Body of pancreas (tissue), 4 donors: ENCODE measurements at regions not wholly inside any gene's neighbourhood (a gene's known extent, or its start where the extent isn't known, plus 50 kb on each side); places are given as distances from the start of the nearest gene placed in this dataset.

Source experiments
- ATAC-seq: fragments of 150-250 bp; one replicate; pipeline ENCODE4 v1.9.1; 2016
- DNase-seq, 4 donors: peaks; one replicate each; pipeline ENCODE4 v3.0.0-alpha.2; 2019
- H3K27ac ChIP-seq, 4 donors: fragments of 200-600 bp; sonication (generic); 1 replicate in 3 of 4; 2 replicates in 1 of 4; pipeline versions ENCODE4 v1.5.1 to v1.6.1; 2016 to 2019; ENCODE audit warnings: mild to moderate bottlenecking in 1 of 4, mixed read lengths in 1 of 4, moderate library complexity in 1 of 4
- H3K27me3 ChIP-seq, 2 donors: fragments of 200-600 bp; sonication (generic); one replicate each; pipeline ENCODE4 v1.6.0; 2016; ENCODE audit warnings: mild to moderate bottlenecking in 1 of 2
- H3K36me3 ChIP-seq, 2 donors: fragments of 200-600 bp; sonication (generic); replicated peaks in 1 of 2; 2 replicates each; pipeline ENCODE4 v1.5.1; 2016; ENCODE audit warnings: low read depth in 2 of 2; ENCODE audit not compliant: insufficient read depth in 1 of 2
- H3K4me1 ChIP-seq: fragments of 200-600 bp; sonication (generic); one replicate; pipeline ENCODE4 v1.6.0; 2016
- H3K4me3 ChIP-seq, 2 donors: fragments of 200-600 bp; sonication (generic); 1 replicate in 1 of 2; 2 replicates in 1 of 2; pipeline ENCODE4 v1.5.1; 2016 to 2019
- H3K9me3 ChIP-seq, 3 donors: fragments of 200-600 bp; sonication (generic); 1 replicate in 2 of 3; 2 replicates in 1 of 3; pipeline ENCODE4 v1.5.1; 2016
- POLR2A ChIP-seq, 3 donors: fragments of 450-650 bp; IDR thresholded peaks; one replicate each; pipeline ENCODE4 v1.6.1; 2016; ENCODE audit warnings: antibody characterized with exemption in 3 of 3, mild to moderate bottlenecking in 2 of 3
- WGBS, 2 donors: methylation state at CpG; one replicate each; pipeline ENCODE4 v1.1.5; 2017; 5-methylcytosine and 5-hydroxymethylcytosine counted together
- intact Hi-C: fragments of 100-400 bp; cut with DNase I; formaldehyde crosslinking; loops from one replicate; pipeline ENCODE4 v1.15.1; 2023
- TF ChIP-seq, protein P1 (sequence below), 7 experiments: fragments of 450-650 bp in 4 of 7; fragments of 200-600 bp in 3 of 7; sonication (generic) in 3 of 7; IDR thresholded peaks; one replicate each; pipeline ENCODE4 v1.5.1; 2016 to 2019; ENCODE audit warnings: antibody characterized with exemption in 7 of 7

DNA sequence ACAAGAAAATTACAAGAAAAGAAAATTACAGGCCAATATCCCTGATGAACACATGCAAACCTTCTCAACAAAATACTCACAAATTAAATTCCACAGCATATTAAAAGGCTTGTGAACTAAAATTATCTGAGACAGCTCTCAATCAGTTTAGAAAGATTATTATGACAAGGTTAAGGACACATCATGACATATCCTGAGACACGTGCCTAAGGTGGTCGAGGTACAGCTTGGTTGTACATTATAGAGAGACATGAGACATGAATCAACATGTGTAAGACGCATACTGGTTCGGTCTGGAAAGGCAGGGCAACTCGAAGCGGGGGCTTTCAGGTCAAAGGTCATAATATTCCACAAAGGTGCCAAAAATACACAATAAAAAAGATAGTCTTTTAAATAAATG is 598.3 kb upstream of the REG3G start:
- WGBS, 2 donors, result 77 to 78% methylated on average over 6 of the region's 6 CpGs
- DNase-seq (no peak), ATAC-seq (no peak)
- Histone ChIP-seq H3K9me3 (no peaks in the 10 kb centered on the region), H3K4me3 (no peak overlapping the region), H3K36me3 (no peaks in the 10 kb centered on the region), H3K27ac (no peak overlapping the region), H3K27me3 (no peaks in the 10 kb centered on the region), H3K4me1 (no peaks in the 10 kb centered on the region)
- TF ChIP-seq, protein P1, sequence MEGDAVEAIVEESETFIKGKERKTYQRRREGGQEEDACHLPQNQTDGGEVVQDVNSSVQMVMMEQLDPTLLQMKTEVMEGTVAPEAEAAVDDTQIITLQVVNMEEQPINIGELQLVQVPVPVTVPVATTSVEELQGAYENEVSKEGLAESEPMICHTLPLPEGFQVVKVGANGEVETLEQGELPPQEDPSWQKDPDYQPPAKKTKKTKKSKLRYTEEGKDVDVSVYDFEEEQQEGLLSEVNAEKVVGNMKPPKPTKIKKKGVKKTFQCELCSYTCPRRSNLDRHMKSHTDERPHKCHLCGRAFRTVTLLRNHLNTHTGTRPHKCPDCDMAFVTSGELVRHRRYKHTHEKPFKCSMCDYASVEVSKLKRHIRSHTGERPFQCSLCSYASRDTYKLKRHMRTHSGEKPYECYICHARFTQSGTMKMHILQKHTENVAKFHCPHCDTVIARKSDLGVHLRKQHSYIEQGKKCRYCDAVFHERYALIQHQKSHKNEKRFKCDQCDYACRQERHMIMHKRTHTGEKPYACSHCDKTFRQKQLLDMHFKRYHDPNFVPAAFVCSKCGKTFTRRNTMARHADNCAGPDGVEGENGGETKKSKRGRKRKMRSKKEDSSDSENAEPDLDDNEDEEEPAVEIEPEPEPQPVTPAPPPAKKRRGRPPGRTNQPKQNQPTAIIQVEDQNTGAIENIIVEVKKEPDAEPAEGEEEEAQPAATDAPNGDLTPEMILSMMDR (IDR thresholded peaks at IDR 0.05), result no peak
- TF ChIP-seq POLR2A (IDR thresholded peaks at IDR 0.05), result no peak
- intact Hi-C loops, result no loop called here

GRCh38 chr2:78431241-78431640 is 594.3 kb upstream of the REG3G start:
- WGBS, 2 donors, result 50 to 59% methylated on average over 3 of the region's 3 CpGs
- Histone ChIP-seq H3K9me3 (no peaks in the 10 kb centered on the region), H3K4me3 (no peak overlapping the region), H3K27me3 (no peaks in the 10 kb centered on the region), H3K4me1 (no peaks in the 10 kb centered on the region), H3K27ac (no peak overlapping the region), H3K36me3 (no peaks in the 10 kb centered on the region)
- intact Hi-C loops, result no loop called here
- DNase-seq (peak in 1 of 4 donors; percentile 5), ATAC-seq (no peak)
- TF ChIP-seq, protein P1 (IDR thresholded peaks at IDR 0.05), result no peak
- no peak for TF ChIP-seq POLR2A (IDR thresholded peaks at IDR 0.05)

GRCh38 chr2:78439122-78439521 is 586.4 kb upstream of the REG3G start:
- intact Hi-C loops, result no loop called here
- Histone ChIP-seq H3K4me3 (no peak overlapping the region), H3K9me3 (no peaks in the 10 kb centered on the region), H3K27me3 (no peaks in the 10 kb centered on the region), H3K27ac (no peak overlapping the region), H3K4me1 (no peaks in the 10 kb centered on the region), H3K36me3 (no peaks in the 10 kb centered on the region)
- no peak for ATAC-seq
- no peak for TF ChIP-seq POLR2A (IDR thresholded peaks at IDR 0.05)
- TF ChIP-seq, protein P1 (IDR thresholded peaks at IDR 0.05), result no peak
- no peak for DNase-seq
- whole genome bisulfite sequencing, 2 donors, result 35 to 43% methylated on average over 2 of the region's 2 CpGs

DNA sequence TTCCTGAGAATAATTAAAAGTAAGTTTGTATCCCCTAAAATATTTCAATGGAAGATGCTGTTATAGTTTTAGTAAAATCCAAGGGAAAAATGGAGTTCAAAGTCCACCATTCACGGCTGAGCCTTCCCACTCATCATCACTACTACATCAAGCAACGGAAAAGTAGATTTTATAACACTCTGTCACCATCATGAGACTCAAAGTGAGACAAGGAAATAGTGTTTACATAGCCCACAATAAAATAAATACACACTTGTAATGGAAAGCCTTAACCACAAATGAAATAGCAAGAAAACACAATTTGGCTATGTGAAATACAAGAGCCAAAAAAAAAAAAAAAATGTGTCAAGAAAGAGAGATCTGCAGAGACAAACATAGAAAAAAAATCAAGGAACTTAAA is 569.9 kb upstream of the REG3G start:
- H3K4me3 ChIP-seq, result no peak overlapping the region

DNA sequence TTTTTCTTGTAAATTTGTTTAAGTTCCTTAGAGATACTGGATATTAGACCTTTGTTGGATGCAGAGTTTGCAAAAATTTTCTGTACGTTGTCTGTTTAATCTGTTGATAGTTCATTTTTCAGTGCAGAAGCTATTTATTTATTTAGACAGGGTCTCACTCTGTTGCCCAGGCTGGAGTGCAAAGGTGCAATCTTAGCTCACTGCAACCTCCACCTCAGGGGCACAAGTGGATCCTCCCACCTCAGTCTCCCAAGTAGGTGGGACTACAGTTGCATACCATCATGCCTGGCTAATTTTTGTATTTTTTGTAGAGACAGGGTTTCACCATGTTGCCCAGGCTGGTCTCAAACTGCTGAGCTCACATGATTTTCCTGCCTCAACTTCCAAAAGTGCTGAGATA is 568.2 kb upstream of the REG3G start:
- DNase-seq, result no peak
- ATAC-seq, result no peak
- Histone ChIP-seq H3K9me3 (no peaks in the 10 kb centered on the region), H3K27ac (no peak overlapping the region), H3K4me3 (no peak overlapping the region), H3K36me3 (no peaks in the 10 kb centered on the region), H3K27me3 (no peaks in the 10 kb centered on the region), H3K4me1 (no peaks in the 10 kb centered on the region)
- 38 to 52% methylated on average over 1 of the region's 1 CpG for WGBS, 2 donors
- no peak for TF ChIP-seq POLR2A (IDR thresholded peaks at IDR 0.05)
- TF ChIP-seq, protein P1 (IDR thresholded peaks at IDR 0.05), result no peak
- intact Hi-C loops, result no loop called here

More for the DNA sequence above, 569.9 kb upstream of the REG3G start:
- Histone ChIP-seq H3K36me3 (no peaks in the 10 kb centered on the region), H3K27ac (no peak overlapping the region), H3K4me1 (no peaks in the 10 kb centered on the region), H3K27me3 (no peaks in the 10 kb centered on the region), H3K9me3 (no peaks in the 10 kb centered on the region)
- 19 to 21% methylated on average over 2 of the region's 2 CpGs for WGBS, 2 donors
- ATAC-seq (no peak), DNase-seq (no peak)
- TF ChIP-seq, protein P1 (IDR thresholded peaks at IDR 0.05), result no peak
- TF ChIP-seq POLR2A (IDR thresholded peaks at IDR 0.05), result no peak
- intact Hi-C loops, result no loop called here
